ENCODE measurements at regions not wholly inside any gene's neighbourhood (a gene's known extent, or its start where the extent isn't known, plus 50 kb on each side); places are given as distances from the start of the nearest gene placed in this dataset.
"Not testable (repeated sequence)": the region's sequence is repeated elsewhere in the genome, so short reads cannot be mapped to it uniquely, and the experiment has no call there.

DNA sequence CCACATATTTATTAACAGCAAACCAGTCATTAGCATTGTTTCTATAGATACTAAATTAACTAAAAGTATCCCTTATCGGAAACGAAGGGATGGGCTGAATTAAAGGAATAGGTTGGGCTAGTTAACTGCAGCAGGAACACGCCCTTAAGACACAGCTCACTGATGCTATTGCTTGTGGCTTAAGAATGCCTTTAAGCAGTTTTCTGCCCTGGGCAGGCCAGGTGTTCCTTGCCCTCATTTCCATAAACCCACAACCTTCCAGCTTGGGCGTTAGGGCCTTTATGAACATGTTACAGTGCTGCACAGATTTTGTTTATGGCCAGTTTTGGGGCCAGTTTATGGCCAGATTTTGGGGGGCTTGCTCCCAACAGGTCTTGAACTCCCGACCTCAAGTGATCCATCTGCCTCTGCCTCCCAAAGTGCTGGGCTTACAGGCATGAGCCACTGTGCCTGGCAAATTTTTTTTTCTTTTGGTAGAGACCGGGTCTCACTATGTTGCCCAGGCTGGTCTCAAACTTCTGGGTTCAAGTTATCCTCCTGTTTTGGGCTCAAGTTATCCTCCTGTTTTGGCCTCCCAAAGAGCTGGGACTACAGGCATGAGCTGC is 90.1 kb upstream of the GRIN2A start:
- DNase-seq (ENCODE audit: low spot score): not testable (repeated sequence)

DNA sequence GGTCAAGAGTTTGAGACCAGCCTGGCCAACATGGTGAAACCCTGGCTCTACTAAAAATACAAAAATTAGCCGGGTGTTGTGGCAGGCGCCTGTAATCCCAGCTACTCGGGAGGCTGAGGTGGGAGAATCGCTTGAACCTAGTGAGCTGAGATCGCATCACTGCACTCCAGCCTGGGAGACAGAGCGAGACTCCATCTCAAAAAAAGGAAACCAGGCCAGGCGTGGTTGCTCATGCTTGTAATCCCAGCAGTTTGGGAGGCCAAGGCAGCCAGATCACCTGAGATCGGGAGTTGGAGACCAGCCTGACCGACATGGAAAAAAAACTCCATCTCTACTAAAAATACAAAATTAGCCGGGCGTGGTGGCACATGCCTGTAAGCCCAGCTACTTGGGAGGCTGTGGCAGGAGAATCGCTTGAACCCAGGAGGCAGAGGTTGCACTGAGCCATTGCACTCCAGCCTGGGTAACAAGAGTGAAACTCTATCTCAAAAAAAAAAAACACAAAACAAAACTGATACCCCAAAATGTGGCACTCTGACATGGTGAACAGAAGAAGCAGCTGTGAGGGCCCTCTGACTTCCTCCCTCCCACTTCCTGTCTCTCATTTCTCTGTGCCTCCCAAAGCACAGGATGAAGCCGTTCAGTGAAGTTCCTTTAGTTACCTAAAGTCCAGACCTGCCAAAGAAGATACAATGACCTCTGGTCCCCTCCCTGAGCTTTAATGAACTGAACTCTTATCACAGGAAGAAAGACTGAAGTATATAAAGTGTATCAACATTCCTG is 93.2 kb upstream of the GRIN2A start:
- DNase-seq (ENCODE audit: low spot score): not testable (repeated sequence)

DNA sequence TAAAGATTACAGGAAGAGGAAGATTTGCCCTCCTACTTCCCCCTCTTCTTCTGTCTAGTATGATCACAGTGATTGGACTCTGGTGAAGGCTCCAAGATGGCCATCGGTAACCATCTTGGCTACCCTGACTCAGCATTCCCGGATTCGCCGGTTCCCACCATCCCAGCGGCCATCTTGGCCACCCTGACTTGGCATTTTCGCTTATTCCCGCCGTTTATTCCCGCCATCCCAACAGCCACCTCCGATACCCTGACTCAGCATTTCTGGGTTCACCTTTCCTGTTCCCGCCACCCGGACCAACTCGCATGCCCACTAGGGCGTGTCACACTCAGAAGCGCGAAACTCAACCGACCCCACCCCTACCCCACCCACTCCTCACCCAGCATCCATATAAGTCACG is 95.4 kb upstream of the GRIN2A start:
- DNase-seq (ENCODE audit: low spot score): no peak

DNA sequence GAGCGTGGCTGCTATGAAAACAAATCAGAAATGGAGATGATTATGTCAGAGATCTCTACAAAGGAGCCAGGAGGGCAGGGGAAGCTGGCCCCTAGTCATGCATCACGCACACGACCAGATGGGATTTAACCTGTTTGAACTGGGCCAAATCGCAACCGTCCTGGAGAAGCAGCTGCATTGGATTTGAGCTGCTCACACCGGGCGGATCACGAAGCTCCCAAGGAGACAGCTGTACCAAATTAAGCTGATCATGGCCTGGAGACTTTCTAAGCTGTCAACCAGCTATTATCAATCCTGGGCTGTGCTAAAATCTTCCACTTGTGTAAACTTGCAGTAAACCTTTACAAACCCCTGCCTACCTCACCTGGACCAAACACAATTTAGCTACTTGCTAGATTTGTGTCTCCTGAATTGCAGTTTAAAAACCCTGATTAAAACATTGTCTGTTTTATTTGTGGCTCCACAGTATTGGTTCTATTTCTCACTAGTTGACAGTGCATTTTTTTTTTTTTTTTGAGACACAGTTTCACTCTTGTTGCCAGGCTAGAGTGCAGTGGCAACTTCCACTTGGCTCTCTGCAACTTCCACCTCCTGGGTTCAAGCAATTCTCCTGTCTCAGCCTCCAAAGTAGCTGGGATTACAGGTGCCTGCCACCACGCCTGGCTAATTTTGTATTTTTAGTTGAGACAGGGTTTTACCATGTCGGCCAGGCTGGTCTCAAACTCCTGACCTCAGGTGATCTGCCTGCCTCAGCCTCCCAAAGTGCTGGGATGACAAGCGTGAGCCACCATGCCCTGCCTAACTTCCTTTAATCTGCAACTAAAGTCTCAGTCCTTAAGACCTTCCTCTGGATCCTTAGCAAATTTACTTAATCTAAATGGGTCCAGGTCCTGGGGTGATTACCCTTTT is 98.3 kb upstream of the GRIN2A start:
- DNase-seq (ENCODE audit: low spot score): no peak

DNA sequence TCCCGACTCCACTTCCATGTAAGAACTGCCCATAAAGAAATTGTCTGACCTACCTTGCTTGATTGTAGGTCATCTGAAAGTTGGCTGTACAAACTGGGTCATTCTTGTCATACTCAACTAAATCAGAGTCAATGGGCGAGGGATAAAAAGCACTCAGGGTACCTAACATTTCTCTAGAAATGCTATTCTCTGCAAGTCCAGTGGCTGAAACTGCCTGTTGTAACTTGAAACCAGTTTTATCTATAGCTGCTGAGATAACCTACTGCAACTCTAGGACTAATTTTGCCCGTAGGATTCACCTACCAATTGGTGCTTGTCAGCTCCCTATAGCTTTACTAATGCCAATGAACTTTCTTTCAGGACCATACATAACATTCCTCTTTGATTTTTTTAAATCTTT is 100.1 kb upstream of the GRIN2A start:
- DNase-seq (ENCODE audit: low spot score): no peak

DNA sequence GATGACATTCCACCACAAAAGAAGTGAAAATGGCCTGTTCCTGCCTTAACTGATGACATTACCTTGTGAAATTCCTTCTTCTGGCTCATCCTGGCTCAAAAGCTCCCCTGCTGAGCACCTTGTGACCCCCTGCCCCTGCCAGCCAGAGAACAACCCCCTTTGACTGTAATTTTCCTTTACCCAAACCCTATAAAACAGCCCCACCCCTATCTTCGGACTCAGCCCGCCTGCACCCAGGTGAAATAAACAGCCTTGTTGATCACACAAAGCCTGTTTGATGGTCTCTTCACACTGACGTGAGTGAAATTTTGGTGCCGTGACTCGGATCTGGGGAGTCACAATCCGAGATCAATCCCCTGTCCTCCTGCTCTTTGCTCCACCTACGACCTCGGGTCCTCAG is 101.0 kb upstream of the GRIN2A start:
- DNase-seq (ENCODE audit: low spot score): not testable (repeated sequence)

DNA sequence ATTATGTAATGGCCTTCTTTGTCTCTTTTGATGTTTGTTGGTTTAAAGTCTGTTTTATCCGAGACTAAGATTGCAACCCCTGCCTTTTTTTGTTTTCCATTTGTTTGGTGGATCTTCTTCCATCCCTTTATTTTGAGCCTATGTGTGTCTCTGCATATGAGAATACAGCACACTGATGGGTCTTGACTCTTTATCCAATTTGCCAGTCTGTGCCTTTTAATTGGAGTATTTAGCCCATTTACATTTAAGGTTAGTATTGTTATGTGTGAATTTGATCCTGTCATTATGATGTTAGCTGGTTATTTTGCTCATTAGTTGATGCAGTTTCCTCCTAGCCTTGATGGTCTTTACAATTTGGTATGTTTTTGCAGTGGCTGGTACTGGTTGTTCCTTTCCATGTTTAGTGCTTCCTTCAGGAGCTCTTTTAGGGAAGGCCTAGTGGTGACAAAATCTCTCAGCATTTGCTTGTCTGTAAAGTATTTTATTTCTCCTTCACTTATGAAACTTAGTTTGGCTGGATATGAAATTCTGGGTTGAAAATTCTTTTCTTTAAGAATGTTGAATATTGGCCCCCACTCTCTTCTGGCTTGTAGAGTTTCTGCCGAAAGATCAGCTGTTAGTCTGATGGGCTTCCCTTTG is 95.3 kb upstream of the ATF7IP2 start:
- not testable (repeated sequence) for DNase-seq (ENCODE audit: low spot score)

DNA sequence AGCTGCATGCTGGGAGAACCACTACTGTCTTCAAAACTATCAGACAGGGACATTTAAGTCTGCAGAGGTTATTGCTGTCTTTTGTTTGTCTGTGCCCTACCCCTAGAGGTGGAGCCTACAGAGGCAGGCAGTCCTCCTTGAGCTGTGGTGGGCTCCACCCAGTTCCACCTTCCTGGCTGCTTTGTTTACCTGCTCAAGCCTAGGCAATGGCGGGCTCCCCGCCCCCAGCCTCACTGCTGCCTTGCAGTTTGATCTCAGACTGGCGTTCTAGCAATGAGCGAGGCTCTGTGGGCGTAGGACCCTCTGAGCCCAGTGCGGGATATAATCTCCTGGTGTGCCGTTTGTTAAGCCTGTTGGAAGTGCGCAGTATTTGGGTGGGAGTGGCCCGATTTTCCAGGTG is 93.7 kb upstream of the ATF7IP2 start:
- not testable (repeated sequence) for DNase-seq (ENCODE audit: low spot score)

DNA sequence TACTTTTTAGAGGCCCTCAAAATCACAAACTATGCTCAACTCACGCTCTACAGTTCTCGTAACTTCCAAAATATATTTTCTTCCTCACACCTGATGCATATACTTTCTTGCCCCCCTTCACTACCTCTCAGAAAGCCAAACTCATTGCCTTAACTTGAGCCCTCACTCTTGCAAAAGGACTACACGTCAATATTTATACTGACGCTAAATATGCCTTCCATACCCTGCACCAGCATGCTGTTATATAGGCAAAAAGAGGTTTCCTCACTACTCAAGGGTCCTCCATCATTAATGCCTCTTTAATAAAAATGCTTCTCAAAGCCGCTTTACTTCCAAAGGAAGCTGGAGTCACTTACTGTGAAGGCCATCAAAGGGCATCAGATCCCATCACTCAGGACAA is 92.9 kb upstream of the ATF7IP2 start:
- not testable (repeated sequence) for DNase-seq (ENCODE audit: low spot score)

DNA sequence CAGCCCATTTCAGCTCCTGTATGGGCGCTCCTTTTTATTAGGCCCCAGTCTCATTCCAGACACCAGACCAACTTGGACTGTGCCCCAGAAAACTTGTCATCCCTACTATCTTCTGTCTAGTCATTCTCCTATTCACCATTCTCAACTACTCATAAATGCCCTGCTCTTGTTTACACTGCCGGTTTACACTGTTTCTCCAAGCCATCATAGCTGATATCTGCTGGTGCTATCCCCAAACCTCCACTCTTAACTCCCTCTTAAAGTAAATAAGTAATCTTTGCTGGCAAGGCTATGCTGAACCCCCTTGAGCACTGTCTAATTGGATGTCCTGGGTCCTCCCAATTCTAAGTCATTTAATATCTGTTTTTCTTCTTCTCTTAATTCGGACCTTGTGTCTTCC is 91.7 kb upstream of the ATF7IP2 start:
- DNase-seq (ENCODE audit: low spot score): not testable (repeated sequence)

DNA sequence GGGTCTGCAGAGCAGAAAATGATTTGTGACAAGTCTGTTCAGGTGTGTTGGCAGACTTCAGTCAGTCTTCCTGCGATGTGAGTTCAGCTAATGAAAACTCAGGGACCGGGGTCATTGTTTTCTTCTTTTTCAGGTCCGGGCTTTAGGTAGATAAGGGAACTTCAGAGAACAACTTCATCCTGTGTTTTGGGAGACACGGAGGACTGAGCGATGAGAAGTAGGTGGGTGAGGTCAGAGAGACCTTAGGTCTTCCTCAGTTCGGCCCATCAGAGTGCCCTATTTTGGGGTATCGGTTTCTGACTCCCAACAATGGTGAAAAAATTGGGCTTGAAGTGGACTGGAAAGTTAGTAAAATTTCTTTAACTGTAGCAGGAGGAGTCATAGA is 88.9 kb upstream of the ATF7IP2 start:
- DNase-seq (ENCODE audit: low spot score): no peak

DNA sequence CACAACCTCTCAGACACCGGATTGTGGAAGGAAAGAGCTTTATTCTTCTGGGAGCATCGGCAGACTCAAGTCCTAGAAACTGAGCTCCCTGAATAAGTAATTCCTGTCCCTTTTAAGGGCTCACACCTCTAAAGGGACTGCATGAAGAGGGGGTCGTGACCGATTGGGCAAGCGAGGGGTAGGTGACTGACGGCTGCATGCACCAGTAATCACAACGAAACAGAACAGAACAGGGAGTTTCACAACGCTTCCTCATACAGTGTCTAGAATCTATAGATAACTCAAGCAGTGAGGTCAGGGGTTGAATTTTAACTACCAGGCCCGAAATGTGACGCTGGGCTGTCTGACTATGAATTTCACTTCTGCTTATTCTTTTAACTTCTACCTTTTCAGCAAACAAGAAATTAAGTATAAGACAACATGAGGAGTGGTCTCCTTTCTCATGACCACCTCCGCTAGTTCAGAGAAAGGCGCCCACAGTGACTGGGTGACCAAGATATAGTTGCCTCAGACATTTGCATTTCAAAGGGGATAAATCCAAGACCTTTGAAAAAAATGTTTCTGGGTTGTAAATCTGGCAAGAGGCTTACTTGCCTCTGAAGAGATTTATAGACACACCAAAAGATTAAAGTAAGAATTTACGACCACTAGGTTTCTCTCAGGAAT is 88.4 kb upstream of the ATF7IP2 start:
- DNase-seq (ENCODE audit: low spot score): no peak

DNA sequence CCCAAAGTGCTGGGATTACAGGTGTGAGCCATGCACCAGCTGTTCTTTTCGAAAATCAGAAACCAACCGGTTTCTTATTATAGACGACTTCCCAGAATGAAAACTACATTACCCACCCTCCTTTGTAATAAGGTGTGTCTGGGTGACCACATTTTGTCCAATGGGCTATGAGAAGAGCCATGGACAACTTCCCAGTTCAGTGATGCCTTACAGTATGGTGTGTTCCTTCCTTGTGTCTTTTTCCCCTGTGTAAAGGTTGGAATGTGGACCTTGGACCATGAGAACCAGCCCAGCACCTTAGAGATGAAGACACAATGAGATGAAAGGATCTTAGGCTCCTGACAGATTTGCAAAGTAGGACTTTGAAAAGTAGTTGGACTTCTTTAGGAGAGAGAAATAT is 85.0 kb upstream of the ATF7IP2 start:
- no peak for DNase-seq (ENCODE audit: low spot score)

DNA sequence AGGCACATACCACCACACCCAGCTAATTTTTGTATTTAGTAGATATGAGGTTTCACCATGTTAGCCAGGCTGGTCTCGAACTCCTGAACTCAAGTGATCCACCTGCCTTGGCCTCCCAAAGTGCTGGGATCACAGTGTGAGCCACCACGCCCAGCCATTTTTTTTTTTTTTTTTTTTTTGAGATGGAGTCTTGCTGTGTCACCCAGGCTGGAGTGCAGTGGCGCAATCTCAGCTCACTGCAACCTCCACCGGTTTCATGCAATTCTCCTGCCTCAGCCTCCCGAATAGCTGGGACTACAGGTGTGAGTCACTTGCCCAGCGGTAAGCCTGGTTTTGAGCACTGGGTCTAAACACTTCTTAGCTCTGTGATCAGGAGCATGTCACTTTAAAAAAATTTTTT is 84.3 kb upstream of the ATF7IP2 start:
- not testable (repeated sequence) for DNase-seq (ENCODE audit: low spot score)

DNA sequence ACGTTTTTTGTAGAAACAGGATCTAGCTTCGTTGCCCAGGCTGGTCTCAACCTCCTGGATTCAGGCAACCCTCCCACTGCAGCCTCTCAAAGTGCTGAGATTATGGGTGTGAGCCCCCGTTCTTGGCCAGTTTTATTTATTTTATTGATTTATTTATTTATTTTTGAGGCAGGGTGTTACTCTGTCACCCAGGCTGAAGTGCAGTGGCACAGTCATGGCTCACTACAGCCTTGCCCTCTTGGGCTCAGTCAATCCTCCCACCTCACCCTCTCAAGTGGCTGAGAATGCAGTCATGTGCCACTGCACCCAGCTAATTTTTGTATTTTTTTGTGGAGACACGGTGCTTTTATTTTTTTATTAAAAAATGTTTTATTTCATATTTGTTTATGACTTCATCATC is 79.9 kb upstream of the ATF7IP2 start:
- no peak for DNase-seq (ENCODE audit: low spot score)

DNA sequence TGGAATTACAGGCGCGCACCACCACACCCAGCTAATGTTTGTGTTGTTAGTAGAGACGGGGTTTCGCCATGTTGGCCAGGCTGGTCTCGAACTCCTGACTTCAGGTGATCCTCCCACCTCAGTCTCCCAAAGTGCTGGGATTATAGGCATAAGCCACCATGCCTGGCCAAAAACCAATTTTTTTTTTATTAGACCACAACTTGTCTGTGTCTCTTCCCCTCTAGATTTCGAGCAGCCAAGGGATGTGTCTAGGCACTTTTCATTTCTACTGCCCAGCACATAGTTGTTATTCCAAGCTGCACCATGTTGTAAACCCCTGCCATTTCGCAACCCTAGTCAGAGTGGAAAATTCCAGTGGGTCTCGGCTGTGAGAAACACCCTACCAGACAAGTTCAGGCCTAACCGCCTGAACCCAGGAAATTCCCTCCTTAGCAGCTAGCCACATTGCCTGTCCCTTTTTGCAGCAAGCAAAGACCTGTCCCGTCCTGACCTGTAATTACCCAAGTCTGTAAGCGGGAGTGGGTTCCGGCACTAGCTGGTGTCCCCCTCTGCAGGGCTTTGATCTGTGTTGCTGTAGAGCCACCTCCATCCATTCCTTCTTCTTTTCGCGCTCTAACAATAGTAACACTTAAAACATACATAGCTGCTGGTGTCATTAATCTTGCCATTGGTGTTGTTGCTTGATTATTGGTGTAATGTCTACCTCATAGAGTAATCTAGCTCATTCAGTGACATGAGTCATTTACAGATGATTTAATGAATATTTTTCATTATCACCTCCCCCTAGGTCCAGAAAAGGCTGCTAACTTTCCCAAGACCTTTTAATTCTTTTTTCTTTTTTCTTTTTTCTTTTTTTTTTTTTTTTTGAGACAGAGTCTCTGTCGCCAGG is 77.3 kb upstream of the ATF7IP2 start:
- DNase-seq (ENCODE audit: low spot score): peak; percentile 61

DNA sequence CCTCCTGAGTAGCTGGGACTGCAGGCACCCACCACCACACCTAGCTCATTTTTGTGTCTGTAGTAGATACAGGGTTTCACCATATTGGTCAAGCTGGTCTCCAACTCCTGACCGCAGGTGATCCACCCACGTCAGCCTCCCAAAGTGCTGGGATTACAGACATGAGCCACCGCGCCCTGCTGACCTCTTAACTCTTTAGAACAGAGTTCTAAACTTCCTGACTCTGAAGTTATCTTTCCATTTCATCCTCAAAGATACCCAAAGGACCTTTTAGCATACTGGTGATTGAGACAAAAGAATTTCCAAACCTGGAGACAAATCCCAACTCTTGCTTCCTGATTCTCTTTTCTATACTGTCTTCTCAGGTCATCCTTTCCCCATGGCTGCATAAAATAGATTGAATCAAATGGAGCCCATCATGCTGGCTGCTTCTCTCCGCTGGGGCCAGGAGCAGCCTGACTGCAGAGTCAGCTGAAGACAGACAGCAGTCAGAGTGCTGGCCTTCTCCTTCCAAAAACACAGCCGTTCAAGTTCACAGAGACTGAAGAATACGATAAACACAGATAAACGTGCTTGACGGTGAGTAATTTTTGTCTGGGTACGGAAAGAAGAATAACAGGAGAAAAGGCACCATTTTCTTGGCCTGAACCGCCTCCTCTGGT is 76.5 kb upstream of the ATF7IP2 start:
- DNase-seq (ENCODE audit: low spot score): no peak

DNA sequence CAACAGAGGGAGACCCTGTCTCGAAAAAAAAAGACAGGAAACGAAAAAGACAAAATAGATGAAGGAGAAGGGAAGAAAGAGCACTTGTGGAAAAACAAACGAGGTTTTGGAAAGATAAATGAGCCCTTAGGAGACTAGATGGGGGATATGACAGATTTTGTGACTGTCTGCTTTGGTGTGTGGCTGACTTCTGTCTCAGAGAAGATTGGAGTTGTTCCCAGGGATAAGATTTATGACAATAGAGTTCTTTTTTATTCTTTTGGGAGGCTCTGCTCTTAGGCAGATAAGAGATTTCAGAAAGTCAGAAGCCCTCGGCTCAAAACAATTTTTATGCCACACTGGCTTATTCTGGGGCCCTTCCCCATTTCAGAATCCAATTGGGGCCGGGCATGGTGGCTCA is 73.9 kb upstream of the ATF7IP2 start:
- DNase-seq (ENCODE audit: low spot score): no peak

DNA sequence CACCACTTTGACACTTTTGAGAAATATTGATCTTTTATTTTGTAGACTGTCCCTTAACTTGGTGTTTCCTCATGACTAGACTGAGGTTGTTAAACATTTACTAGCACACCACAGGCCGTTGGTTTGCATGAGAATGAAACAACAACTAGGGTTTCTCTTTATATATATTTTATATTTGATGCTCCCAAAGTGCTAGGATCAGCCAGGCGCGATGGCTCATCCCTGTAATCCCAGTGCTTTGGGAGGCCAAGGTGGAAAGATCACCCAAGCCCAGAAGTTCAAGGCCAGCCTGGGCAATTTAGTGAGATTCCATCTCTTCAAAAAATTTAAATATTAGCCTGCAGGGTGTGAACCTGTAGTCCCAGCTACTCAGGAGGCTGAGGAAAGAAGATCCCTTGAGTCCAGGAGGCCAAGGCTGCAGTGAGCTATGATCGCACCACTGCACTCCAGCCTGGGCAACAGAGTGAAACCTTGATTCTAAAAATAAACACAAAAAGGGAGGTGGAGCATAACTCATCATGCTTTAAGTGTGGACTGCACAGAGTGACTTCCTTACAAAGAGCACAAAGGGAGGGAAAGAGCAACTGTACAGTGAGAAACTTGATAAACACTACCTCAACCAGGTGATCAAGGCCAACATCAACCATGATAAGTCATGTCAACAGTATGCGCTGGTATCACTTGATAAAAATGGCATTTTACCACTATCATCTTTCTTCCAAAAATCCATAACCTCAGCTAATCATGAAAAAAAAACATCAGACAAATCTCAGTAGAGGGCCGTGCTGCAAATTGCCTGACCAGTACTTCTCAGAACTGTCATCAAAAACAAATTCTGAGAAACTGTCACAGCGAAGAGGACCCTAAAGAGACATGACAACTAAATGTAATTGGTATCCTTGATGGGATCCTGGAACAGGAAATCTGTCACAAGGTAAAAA is 72.8 kb upstream of the ATF7IP2 start:
- DNase-seq (ENCODE audit: low spot score): no peak

Data from ureter (tissue), 1 donor.